Renal cortex interstitium (tissue), 11 donors: ENCODE measurements at regions not wholly inside any gene's neighbourhood (a gene's known extent, or its start where the extent isn't known, plus 50 kb on each side); places are given as distances from the start of the nearest gene placed in this dataset.

Experiments used
- DNase-seq, 11 donors: peaks; one replicate each; pipeline ENCODE4 v3.0.0-alpha.2; 2013; ENCODE audit warnings: low read depth in 9 of 11, low spot score in 4 of 11; ENCODE audit errors: extremely low read depth in 1 of 11

DNA sequence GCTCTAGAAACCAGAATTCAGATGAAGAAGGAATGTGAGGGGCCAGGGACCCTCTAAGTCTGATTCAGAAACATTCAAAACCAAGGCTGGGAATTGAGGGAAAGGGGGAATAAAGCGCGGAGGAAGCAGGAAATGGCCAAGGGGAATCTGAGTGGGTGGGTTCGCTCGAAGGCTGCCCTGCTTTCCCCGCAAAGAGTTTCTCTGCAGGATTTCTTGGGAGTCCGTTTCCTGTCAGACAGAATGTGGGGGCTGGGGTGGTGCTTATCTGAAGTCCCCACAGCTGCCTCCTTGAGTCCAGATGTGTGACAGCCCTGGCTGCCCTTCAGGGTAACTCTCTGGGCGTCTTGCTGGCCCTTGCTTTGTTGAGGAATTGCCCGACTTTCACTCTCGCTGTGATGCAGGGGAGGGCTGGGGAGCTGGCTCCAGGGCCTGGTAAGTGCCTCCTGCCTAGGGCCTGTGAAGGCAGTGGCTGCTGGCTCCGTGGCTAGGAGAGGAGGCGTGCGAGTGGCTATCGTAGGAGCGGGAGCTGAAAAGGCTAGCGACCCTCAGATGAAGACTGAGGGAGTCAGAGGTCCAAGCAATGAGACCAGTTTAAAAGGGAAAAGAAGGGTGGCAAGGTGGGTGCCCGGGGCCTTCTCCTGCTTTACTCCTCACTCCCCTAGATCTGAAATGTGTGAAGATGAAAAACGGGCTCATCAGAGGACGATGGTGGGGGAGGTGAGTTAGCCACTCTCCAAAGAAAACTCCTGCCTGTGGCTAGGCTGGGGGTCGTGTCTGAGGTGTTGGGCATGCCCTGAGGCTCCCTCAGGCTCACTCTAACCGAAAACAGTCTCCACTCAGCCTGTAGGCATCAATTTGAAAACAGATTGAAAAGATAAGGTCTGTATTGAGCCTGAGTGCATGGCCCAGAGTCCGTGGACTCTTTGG is 143.9 kb upstream of the UMPS start:
- DNase-seq: no peak

DNA sequence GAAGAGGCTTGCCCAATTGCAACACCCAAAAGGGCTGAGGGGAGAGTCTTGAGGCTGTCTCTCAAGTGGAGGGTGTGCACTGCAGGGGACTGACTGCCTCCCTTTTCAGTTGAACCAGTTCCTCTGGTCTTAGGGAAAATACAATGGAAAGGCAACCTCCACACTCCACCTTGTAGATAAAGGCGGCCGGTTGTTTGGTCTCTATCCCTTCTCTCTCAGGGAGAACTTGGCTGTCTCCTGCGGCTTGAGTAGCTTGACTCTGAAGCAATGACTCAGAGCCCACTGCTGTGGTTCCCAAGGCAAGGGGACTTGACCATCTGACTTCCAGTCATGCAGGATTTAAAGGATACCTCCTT is 143.2 kb upstream of the UMPS start:
- no peak for DNase-seq

DNA sequence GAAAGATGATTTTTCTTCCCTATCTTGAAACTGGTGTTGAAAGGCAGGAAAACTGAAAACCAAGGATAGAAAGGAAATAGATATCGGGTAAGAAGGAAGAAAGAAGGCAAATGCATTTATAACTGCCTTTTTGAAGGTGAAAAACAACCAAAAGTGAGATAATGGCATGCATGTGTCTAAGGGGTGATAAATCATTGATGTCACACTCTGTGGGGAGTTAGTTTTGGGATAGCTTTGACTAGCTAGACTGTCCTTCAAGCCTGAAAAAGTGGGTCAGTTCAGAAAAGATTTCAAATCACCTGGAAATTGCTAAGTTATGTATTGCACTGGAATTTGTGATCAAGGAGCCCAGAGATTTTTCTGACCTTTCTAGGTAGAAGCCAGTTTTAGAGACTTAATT is 142.2 kb upstream of the UMPS start:
- no peak for DNase-seq

DNA sequence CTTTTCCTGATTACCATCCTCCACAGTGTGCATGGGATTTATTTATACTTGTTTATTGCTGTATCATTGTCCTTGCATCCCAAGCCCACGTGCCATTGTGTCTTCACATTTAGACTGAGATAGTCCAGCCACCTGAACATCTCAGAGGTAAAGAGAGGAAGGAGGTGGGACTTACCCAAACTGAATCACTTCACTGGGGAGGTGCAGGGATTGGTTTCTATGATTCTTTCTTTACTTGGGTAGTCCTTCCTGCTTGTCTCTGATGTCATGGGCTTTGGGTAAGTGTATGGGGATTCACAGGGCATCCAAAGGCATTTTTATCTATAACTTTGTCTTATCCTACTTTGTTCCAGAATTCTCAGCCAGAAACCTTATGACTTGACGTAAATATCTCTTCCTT is 141.5 kb upstream of the UMPS start:
- DNase-seq: no peak

DNA sequence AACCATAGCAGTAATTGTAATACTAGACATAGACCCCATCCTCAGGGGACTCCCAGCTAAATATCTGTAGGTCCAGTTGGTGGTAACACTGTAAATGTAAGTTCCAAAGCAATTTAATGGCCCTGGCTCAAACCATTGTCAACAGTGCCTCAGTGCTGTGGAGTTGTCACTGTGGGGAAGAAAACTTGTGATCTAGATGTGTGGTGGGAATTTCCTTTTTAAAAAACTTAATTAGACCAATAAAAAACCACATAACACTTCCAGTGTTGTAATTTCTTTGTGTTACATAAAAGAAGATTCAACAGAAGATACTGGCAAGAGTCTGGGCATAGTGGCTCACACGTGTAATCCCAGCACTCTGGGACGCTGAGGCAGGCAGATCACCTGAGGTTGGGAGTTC is 138.6 kb upstream of the UMPS start:
- DNase-seq: no peak

DNA sequence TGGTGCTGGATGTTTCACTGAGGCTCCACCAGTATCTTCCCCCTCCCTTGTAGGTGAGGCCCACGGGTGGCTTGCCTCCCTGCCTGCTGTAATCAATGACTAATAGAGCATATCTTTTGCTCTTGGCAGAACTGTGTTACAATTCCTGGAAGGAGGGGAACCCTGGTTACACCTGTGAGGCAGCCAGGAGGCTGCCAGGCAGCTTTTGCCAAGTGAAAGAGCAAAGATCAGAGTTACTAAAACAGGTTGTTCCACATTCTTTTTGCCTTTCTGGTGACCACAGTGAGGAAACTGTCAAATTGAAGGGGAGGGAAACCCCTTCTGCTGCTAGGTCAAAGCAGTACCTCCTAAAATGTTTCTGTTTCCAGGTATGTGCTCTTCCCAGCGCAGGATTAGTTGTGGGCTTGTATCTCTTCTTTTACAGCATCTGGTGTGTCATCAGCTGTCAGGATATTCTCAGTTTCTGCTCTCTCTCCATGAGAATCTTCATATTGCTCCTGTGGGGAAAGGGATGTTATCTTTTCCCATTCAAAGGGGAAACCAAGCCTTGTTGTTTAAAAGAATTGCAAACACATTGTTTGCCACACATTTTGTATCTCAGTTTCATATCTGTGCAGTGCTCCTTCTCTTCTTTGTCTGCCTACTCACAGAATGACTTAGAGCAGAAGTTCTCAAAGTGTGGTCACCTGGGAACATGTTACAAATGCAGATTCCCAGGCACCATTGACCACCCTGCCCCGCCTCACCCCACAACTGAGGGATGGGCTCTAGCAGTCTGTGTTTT is 137.4 kb upstream of the UMPS start:
- DNase-seq: peak in 5 of 11 donors; percentile 35 to 62 (median 51)

DNA sequence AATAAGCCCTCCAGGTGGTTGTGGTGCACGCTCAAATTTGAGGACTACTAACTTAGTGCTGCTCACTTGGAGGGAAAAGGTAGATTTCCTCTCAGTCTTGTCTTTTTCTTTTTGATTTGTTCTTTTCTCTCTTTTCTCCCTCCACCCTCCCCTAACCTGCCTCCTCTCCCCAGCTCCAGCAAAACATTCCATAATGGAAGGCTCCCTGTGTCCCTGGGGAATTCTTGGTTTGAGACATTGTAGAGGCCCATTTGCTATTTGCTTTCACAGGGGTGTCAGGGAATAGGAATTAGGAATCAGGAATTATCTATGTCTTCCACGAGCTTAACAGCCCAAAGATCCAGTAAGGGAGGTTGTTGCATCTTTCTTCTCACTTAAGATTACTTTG is 136.8 kb upstream of the UMPS start:
- DNase-seq: no peak

DNA sequence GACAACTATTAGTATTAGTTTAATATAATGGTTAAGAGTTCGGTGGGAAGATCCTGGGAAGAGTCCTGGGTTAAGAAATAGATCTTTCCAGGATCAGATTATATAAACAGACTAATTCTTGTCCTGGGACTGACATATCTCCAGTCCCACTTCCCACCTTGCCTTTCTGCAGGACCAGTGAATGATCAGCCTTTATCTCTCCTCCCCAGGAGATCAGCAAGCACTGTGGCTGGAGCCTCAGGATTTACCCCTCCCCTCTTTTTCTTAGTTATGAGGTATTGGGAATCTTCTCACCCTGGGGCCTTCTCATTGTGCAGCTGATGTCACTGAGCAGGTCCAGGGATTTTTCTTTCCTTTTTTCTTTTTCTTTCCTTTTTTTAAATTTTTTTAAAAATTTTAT is 135.7 kb upstream of the UMPS start:
- DNase-seq: no peak

DNA sequence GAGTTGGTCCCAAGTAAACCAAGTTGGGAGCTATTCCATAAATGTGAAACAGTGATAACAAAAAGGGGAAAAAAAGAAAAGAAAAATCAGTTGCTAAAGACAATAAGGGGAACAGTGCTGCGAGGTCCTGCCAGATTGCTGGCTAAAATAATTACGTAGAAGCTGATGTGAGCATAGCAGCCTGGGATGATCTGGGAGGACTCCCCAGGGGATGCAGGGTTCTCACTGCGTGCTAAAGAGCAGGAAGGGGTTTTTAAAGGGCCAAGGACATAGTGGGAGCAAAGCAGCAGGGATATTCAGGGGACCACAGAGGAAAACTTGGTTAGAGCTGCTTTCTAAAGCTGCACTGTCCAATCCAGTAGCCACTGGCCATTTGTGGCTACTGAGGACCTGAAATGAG is 133.0 kb upstream of the UMPS start:
- no peak for DNase-seq

DNA sequence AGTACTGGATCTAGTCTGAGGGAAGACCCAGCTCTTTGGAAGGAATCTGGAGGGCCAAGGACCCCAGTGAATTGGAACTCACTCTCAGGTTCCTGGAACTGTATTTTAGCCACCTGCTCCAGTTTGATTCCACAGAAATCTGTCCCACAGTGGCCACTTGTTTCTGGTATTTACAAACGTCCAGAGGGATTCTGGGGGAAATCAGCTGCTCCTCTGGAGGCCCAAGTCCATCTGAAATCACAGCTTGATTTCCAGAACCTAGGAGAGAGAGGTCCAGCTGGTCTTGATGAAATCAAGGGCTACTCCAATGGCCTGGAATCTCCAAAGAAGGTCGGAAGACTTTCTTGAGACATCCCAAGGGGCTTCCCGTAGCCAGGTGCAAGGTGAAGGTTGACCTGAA is 132.3 kb upstream of the UMPS start:
- no peak for DNase-seq

DNA sequence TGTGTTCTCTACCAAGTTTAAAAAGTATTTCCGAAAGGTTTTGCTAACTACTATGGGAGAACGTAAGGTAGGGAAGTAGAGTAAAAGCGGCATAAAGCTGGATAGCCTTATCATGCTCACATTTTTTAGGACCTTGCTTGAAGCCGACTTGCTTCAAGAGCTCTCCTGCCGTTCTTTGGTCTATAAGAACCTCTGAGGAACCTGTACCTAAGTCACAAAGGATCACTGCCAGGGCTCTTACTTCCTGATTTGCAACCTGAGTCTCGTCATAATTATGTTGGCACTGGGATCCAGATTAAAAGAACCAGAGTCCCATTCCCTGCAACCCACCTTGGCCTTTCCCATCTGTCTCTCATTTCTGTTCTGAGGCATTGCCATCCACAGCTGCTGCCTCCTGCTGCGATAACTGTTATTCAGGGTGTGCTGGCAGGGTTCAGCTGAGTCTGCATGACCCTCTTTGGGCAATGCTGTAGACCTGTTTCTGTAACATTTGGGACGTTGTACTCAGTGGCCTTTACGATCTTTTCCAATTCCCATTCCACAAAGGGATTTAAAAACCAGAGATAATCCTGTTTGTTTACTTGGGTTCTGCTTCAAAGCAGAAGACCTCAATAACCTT is 131.0 kb upstream of the UMPS start:
- DNase-seq: no peak

DNA sequence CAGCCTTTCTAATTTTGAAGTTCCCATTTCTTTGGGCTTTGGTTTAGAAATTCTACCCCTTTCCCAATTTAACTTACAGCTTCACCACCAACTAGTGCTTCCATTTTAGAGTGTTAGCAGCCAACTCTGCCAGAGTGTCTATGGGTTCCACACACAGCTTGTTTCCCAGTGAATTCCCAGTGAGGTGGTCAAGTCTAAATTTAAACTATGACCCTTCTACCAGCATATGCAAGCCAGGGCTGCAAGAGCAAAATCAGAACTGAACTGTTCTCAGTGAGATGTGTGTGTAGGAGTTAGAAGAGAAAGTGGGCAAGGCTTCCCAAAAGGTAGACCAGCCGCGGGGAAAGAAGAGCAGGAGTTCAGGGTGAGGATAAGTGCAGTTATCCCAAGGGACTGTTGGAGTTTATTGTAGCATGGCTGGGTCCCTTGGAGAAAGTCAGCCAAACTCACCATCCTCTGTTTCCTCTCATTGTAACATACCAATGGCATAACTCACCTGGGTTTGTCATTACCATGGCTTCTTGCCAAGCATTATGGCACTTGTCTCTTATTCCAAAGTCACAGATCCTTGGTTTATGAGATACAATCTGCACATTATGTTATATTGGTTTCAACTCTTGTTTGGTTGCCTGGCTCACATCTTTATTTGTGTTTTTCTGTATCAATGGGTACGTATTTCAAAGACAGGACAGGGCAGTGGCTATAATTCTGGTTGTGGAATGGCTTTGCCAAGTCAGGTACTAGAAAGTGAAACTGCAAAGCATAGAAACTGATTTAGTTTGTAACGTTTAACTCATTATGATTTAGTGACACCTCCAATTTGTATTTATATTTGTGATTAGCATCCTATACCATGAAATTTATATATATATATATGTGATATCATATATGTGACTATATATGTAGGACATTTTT is 130.2 kb upstream of the UMPS start:
- DNase-seq: no peak

DNA sequence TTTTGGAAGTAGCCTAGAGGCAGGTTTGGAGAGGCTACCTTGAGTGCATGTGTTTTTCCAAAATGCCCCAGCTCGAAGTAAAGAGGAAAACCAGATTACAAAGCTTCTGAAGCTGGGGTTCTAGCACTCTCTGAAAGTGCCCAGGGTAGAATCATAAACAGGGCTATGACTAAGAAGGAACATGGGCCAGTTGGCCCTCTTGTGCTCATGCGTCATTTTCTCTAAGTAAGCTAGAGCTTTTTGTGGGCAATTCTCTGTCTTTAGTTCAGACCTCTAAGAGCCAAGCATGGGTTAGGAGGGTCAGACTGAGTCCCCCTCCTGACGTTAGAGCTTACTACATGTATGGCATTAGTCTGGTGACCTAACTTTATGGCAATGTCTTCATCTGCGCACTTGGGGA is 129.5 kb upstream of the UMPS start:
- no peak for DNase-seq

DNA sequence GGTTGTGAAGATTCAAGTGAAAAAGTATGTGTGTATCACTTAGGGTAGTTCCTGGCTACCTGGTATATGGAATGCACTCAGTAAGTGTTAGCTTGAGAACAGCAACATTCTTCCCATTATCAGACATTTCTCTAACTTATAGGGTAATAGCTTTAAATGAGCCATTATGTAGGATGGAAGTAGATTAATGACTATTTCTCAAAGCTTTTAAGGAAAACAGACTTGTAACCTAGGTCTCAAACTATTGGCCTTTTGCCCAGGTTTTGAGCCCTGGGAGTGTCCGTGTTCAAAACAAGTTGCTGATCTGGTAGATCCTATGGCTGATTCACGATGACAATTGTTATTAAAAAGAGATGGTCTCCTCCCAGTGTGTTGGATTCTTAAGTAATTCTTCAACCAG is 129.1 kb upstream of the UMPS start:
- DNase-seq: no peak

DNA sequence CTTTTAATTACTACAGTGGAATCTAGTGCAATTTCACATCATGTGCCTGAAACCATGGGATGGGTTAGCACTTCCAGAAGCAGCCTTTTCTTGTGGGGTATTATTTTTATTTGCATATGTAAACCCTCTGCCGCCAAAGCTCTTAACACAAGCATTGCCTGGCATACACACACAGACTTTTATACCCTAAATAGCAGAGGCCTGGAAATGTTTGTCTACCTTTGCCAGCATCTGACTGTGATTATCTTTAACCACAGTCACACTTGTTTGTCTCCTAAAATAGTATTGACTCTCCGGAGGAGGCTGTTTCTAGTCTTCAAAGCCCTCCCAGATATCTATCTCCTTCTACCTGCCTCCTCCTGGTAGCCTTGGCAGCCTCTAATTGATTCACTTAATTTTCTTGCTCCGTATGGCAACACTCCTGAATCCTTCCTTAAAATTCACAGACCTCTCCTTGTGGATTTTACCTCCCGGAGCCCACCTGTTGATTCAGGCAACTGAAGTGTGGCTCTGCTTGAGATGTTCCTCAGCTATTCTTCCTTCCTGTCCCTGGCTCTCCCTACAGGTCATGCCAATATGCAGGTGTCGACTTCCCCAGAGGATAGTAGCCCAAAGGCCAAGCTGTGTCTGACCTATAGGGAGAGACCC is 127.1 kb upstream of the UMPS start:
- DNase-seq: no peak

DNA sequence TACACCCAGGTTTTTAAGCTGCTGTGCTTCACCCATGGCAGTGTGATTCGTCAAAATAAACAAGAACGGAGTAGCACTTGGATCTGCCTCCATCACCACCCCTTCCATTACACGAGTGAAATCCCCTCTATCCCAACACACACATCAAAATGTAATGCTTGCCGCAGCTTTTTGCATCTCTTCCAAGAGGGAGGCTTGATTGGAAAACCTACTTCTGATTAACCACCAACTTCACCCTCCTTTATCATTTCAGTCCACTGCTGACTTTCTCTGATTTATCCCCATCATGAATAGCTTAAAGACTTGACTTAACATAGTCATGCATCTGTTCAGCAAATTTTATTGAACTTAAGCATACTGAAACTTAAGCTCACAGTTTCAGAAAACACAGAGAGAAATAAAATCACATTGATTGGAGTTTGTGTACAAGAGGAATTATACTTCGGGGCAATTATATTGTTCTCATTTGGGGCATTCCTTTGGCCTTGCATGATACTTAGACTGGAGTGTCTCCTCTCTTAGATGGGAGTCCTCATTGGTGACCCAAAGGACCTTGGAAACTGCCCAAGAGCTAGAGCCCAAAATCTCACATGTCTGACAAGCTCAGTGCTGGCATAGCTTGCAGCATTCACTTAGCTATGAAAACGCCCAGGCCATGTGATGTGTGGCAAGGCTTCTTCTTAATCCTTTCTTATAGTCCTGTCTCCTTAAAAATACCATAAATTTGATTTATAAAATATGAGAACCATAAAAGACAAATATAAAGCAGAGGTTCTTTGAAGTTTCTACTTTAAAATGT is 124.3 kb upstream of the UMPS start:
- no peak for DNase-seq

DNA sequence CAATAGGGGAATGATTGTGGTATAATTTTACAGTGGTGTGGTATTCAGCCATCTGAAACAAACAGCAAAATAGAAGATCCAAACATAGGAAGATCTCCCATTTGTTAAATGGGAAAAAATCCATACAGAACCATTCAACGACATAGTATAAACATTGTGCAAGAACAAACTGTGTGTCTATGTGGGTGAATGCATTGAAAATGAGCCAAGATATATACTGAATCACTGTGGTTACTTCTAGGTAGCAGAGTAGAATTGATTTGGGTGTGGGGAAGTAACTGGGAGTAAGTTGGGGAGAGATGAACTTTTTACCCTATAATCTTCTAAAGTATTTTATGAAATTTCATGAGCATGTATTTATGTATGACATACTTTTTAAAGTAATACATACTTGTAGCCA is 123.1 kb upstream of the UMPS start:
- no peak for DNase-seq

DNA sequence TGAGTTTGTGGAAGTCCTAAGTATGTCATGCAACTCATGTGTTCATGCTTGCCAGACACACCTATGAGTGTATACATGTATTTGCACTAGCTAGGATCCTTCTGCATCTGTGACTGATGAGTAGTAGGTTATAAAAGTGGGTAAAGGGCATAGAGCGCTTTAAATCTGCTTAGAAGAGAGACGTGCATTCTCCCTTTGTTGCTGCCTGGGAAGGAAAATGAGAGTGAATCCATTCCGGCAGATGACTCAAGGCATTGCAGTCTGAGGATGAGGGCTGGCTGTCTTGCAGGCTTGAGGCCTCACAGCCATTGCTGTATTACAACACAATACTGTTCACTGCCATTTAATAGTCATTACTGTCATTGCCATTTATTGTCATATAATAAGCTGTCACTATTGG is 120.8 kb upstream of the UMPS start:
- no peak for DNase-seq
